ENCODE measurements at regions not wholly inside any gene's neighbourhood (a gene's known extent, or its start where the extent isn't known, plus 50 kb on each side); places are given as distances from the start of the nearest gene placed in this dataset.

- TF ChIP-seq, protein P1, sequence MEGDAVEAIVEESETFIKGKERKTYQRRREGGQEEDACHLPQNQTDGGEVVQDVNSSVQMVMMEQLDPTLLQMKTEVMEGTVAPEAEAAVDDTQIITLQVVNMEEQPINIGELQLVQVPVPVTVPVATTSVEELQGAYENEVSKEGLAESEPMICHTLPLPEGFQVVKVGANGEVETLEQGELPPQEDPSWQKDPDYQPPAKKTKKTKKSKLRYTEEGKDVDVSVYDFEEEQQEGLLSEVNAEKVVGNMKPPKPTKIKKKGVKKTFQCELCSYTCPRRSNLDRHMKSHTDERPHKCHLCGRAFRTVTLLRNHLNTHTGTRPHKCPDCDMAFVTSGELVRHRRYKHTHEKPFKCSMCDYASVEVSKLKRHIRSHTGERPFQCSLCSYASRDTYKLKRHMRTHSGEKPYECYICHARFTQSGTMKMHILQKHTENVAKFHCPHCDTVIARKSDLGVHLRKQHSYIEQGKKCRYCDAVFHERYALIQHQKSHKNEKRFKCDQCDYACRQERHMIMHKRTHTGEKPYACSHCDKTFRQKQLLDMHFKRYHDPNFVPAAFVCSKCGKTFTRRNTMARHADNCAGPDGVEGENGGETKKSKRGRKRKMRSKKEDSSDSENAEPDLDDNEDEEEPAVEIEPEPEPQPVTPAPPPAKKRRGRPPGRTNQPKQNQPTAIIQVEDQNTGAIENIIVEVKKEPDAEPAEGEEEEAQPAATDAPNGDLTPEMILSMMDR (IDR thresholded peaks at IDR 0.05; ENCODE audit: insufficient read depth, low read length, poor library complexity, severe bottlenecking): no peak
- TF ChIP-seq EZH2phosphoT487 (conservative IDR thresholded peaks at IDR 0.05; ENCODE audit: low read length): no peak
Measured at GRCh38 chr4:184534511-184535391, 60.4 kb upstream of the IRF2 start.

Measured in SU-DHL-6 (cell line).